IMR-90 (cell line): ENCODE measurements at regions not wholly inside any gene's neighbourhood (a gene's known extent, or its start where the extent isn't known, plus 50 kb on each side); places are given as distances from the start of the nearest gene placed in this dataset.
A peak's percentile ranks its signal among the peaks of the same experiment; 100 is the strongest.

ENCODE experiments used
- ATAC-seq: fragments of 200-7000 bp; cut with Tn5 transposase; 2 replicates; pipeline ENCODE4 v1.9.1; 2020; ENCODE audit warnings: low read depth, mild to moderate bottlenecking, moderate library complexity
- BruUV-seq: library from RNA; stranded (reverse); fragments of 400-500 nt; replicated peaks from 2 replicates; lab custom pipeline; 2021; lab: Mats Ljungman, UMichigan
- CTCF ChIA-PET: fragments of 300-600 bp; formaldehyde crosslinking; extraction: SDS; loops from one replicate; lab custom pipeline; 2021; ENCODE audit warnings: antibody characterized with exemption; lab: Yijun Ruan, JAX
- POLR2A ChIA-PET: fragments of 300-600 bp; sonication (Branson Sonifier 250); formaldehyde crosslinking; loops from one replicate; lab custom pipeline; 2022; ENCODE audit warnings: antibody characterized with exemption; ENCODE audit not compliant: unreplicated experiment; lab: Charles Lee
- DNase-seq: peaks from one replicate; pipeline ENCODE4 v3.0.0; 2013
- H2AFZ ChIP-seq: replicated peaks from 2 replicates; pipeline ENCODE3; 2013; ENCODE audit warnings: low read length, mild to moderate bottlenecking; ENCODE audit not compliant: poor library complexity
- H2AK5ac ChIP-seq: 2 replicates; pipeline ENCODE4 v1.6.1; 2013; ENCODE audit warnings: low read depth, low read length, inconsistent platforms
- H2AK9ac ChIP-seq: replicated peaks from 2 replicates; pipeline ENCODE3; 2013; ENCODE audit warnings: mild to moderate bottlenecking, low read depth, low read length, moderate library complexity; ENCODE audit not compliant: poor library complexity
- H2BK120ac ChIP-seq: 2 replicates; pipeline ENCODE4 v1.6.1; 2013; ENCODE audit warnings: low read depth, low read length, inconsistent platforms
- H2BK15ac ChIP-seq: 3 replicates; pipeline ENCODE4 v1.6.1; 2013; ENCODE audit warnings: low read depth, low read length, inconsistent platforms
- H2BK20ac ChIP-seq: 2 replicates; pipeline ENCODE4 v1.6.1; 2013; ENCODE audit warnings: low read depth, mild to moderate bottlenecking, inconsistent platforms, low read length, moderate library complexity
- H2BK5ac ChIP-seq: 2 replicates; pipeline ENCODE4 v1.6.1; 2013; ENCODE audit warnings: mild to moderate bottlenecking, low read depth, low read length, inconsistent platforms; ENCODE audit not compliant: poor library complexity, severe bottlenecking
- H3K14ac ChIP-seq: replicated peaks from 2 replicates; pipeline ENCODE4 v1.6.1; 2013; ENCODE audit warnings: low read depth, low read length, inconsistent platforms
- H3K18ac ChIP-seq: 2 replicates; pipeline ENCODE4 v1.6.1; 2013; ENCODE audit warnings: low read depth, low read length, control low read depth
- H3K23ac ChIP-seq: 2 replicates; pipeline ENCODE4 v1.6.1; 2013; ENCODE audit warnings: low read depth, low read length, inconsistent platforms
- H3K27ac ChIP-seq: 2 replicates; pipeline ENCODE4 v1.5.1; 2013; ENCODE audit warnings: mild to moderate bottlenecking, control low read depth, low read length; ENCODE audit not compliant: insufficient read depth
- H3K27me3 ChIP-seq: 2 replicates; pipeline ENCODE4 v1.6.1; 2013; ENCODE audit warnings: low read length; ENCODE audit not compliant: control insufficient read depth, insufficient read depth
- H3K36me3 ChIP-seq: 2 replicates; pipeline ENCODE4 v1.6.1; 2013; ENCODE audit warnings: low read length, mixed read lengths; ENCODE audit not compliant: control insufficient read depth, insufficient read depth
- H3K4ac ChIP-seq: 2 replicates; pipeline ENCODE4 v1.6.1; 2013; ENCODE audit warnings: low read depth, low read length, inconsistent platforms
- H3K4me1 ChIP-seq: 2 replicates; pipeline ENCODE4 v1.6.1; 2013; ENCODE audit warnings: low read length, mixed read lengths; ENCODE audit not compliant: control insufficient read depth, insufficient read depth
- H3K4me2 ChIP-seq: 2 replicates; pipeline ENCODE4 v1.6.1; 2013; ENCODE audit warnings: low read depth, mild to moderate bottlenecking, control low read depth, low read length, moderate library complexity
- H3K4me3 ChIP-seq: 2 replicates; pipeline ENCODE4 v1.5.1; 2013; ENCODE audit warnings: low read depth, mild to moderate bottlenecking, control low read depth, low read length, moderate library complexity; ENCODE audit not compliant: insufficient read depth
- H3K56ac ChIP-seq: 2 replicates; pipeline ENCODE4 v1.6.1; 2013; ENCODE audit warnings: low read length, inconsistent platforms; ENCODE audit not compliant: insufficient read depth; ENCODE audit errors: extremely low read depth
- H3K79me1 ChIP-seq, 2 experiments: 2 replicates each; pipeline ENCODE4 v1.6.1; 2013; ENCODE audit warnings: low read length in 2 of 2, inconsistent platforms in 1 of 2, low read depth in 1 of 2
- H3K9ac ChIP-seq: 2 replicates; pipeline ENCODE4 v1.6.1; 2013; ENCODE audit warnings: low read depth, low read length, control low read depth
- H3K9me1 ChIP-seq: 2 replicates; pipeline ENCODE4 v1.6.1; 2013; ENCODE audit warnings: low read length, inconsistent platforms; ENCODE audit not compliant: insufficient read depth
- H3K9me3 ChIP-seq: 2 replicates; pipeline ENCODE4 v1.6.1; 2013; ENCODE audit warnings: low read length; ENCODE audit not compliant: control insufficient read depth, insufficient read depth
- H4K20me1 ChIP-seq: 2 replicates; pipeline ENCODE4 v1.6.1; 2013; ENCODE audit warnings: low read length, inconsistent platforms; ENCODE audit not compliant: insufficient read depth
- H4K5ac ChIP-seq: 2 replicates; pipeline ENCODE4 v1.6.1; 2013; ENCODE audit warnings: mild to moderate bottlenecking, low read depth, low read length, control low read depth
- H4K8ac ChIP-seq, 2 experiments: 2 replicates each; pipeline ENCODE4 v1.6.1; 2013; ENCODE audit warnings: low read depth in 2 of 2, low read length in 2 of 2, control low read depth in 1 of 2, inconsistent platforms in 1 of 2
- H4K91ac ChIP-seq: 2 replicates; pipeline ENCODE4 v1.6.1; 2013; ENCODE audit warnings: low read depth, low read length, inconsistent platforms; ENCODE audit not compliant: insufficient read depth
- BHLHE40 ChIP-seq: fragments of 150-350 bp; IDR thresholded peaks from 2 replicates; pipeline ENCODE4 v1.6.1; 2016; ENCODE audit warnings: mild to moderate bottlenecking, low read depth, low read length
- CEBPB ChIP-seq: IDR thresholded peaks from 2 replicates; pipeline ENCODE4 v1.6.1; 2012; ENCODE audit warnings: low read depth, low read length, improper control_type of control experiment
- CHD1 ChIP-seq: IDR thresholded peaks from 2 replicates; pipeline ENCODE4 v1.6.1; 2012; ENCODE audit warnings: low read depth, low read length, improper control_type of control experiment
- ELK1 ChIP-seq: fragments of 150-350 bp; IDR thresholded peaks from 2 replicates; pipeline ENCODE4 v1.6.1; 2016; ENCODE audit warnings: low read depth, mild to moderate bottlenecking, low read length, moderate library complexity, borderline replicate concordance
- FOS ChIP-seq: fragments of 150-350 bp; IDR thresholded peaks from 2 replicates; pipeline ENCODE4 v1.6.1; 2016; ENCODE audit warnings: low read depth, low read length
- MAZ ChIP-seq: IDR thresholded peaks from 2 replicates; pipeline ENCODE4 v1.6.1; 2012; ENCODE audit warnings: low read depth, mild to moderate bottlenecking, low read length, improper control_type of control experiment, moderate library complexity, borderline replicate concordance
- MXI1 ChIP-seq: IDR thresholded peaks from 2 replicates; pipeline ENCODE4 v1.6.1; 2012; ENCODE audit warnings: low read depth, mild to moderate bottlenecking, low read length, moderate library complexity, borderline replicate concordance
- POLR2A ChIP-seq: IDR thresholded peaks from 2 replicates; pipeline ENCODE4 v1.6.1; 2012; ENCODE audit warnings: mild to moderate bottlenecking, low read depth, low read length
- RAD21 ChIP-seq: IDR thresholded peaks from 2 replicates; pipeline ENCODE4 v1.6.1; 2012; ENCODE audit warnings: low read length, improper control_type of control experiment
- RCOR1 ChIP-seq: IDR thresholded peaks from 2 replicates; pipeline ENCODE4 v1.6.1; 2012; ENCODE audit warnings: mild to moderate bottlenecking, low read length, improper control_type of control experiment; ENCODE audit not compliant: insufficient replicate concordance
- SMC3 ChIP-seq: fragments of 150-350 bp; IDR thresholded peaks from 2 replicates; pipeline ENCODE4 v1.6.1; 2016; ENCODE audit warnings: low read depth, mild to moderate bottlenecking, antibody characterized with exemption, low read length, moderate library complexity
- USF2 ChIP-seq: fragments of 150-350 bp; IDR thresholded peaks from 2 replicates; pipeline ENCODE4 v1.6.1; 2017; ENCODE audit warnings: mild to moderate bottlenecking, antibody characterized with exemption, low read length, low read depth
- WGBS, 2 experiments: methylation state at CpG; one replicate each; pipeline versions ENCODE4 v1.1.5 to v1.1.7; 2013; ENCODE audit warnings: missing lambda C conversion rate in 2 of 2; ENCODE audit not compliant: insufficient read length in 1 of 2; ENCODE audit errors: extremely low coverage in 2 of 2; 5-methylcytosine and 5-hydroxymethylcytosine counted together
- dilution Hi-C: fragments of 300-500 bp; cut with HindIII; formaldehyde crosslinking; loops from one replicate; pipeline ENCODE4 v1.14.3; 2018; ENCODE audit warnings: low sequenced_read_pairs; ENCODE audit not compliant: unreplicated experiment
- in situ Hi-C: fragments of 300-500 bp; cut with MboI; formaldehyde crosslinking; loops from 3 replicates; pipeline ENCODE4 v1.14.3; 2019; ENCODE audit warnings: low sequenced_read_pairs, inconsistent platforms, mixed read lengths
- intact Hi-C: fragments of 100-400 bp; cut with micrococcal nuclease; formaldehyde crosslinking; loops from 2 replicates; pipeline ENCODE4 v1.10.0; 2022

- H3K9ac ChIP-seq: no peak overlapping the region
- H3K9me3 ChIP-seq: no peaks in the 10 kb centered on the region
- peaks cover 5% of the 10 kb centered on the region for H3K27me3 ChIP-seq
- no peak overlapping the region for H3K14ac ChIP-seq
- DNase-seq (peak; percentile 16), ATAC-seq (no peak)
- WGBS, 2 experiments: 40% methylated on average over 1 of the region's 9 CpGs; no CpG with 5 or more reads in 1 of the 2 experiments
- no peak overlapping the region for H2AFZ ChIP-seq
- intact Hi-C loops (no loop called here), in situ Hi-C loops (no loop called here), dilution Hi-C loops (no loop called here)
- no peaks in the 10 kb centered on the region for H4K20me1 ChIP-seq
- H4K8ac ChIP-seq: no peak overlapping the region
- no TSS peak for BruUV-seq
- H3K36me3 ChIP-seq: no peaks in the 10 kb centered on the region
- CTCF ChIA-PET: no interaction called here
- H2BK5ac ChIP-seq: no peak overlapping the region
- no peak overlapping the region for H4K91ac ChIP-seq
- H3K79me1 ChIP-seq: no peaks in the 10 kb centered on the region
- H2BK20ac ChIP-seq: no peak overlapping the region
- no peak overlapping the region for H3K56ac ChIP-seq
- no peak overlapping the region for H3K4me2 ChIP-seq
- H3K18ac ChIP-seq: no peak overlapping the region
- H2BK120ac ChIP-seq: no peak overlapping the region
- no peak overlapping the region for H4K5ac ChIP-seq
- H3K4me1 ChIP-seq: no peaks in the 10 kb centered on the region
- TF ChIP-seq POLR2A: no peak
- TF ChIP-seq MXI1: no peak
- no peak for TF ChIP-seq USF2
- no peak for TF ChIP-seq ELK1
- no peak for TF ChIP-seq RAD21
- no peak for TF ChIP-seq CEBPB
- no peak for TF ChIP-seq BHLHE40
- no peak for TF ChIP-seq FOS
- no peak for TF ChIP-seq SMC3
- TF ChIP-seq CHD1: no peak
- no peak for TF ChIP-seq MAZ
- no peak for TF ChIP-seq RCOR1
- no peak overlapping the region for H3K23ac ChIP-seq
- H3K4me3 ChIP-seq: no peak overlapping the region
- H2AK9ac ChIP-seq: no peak overlapping the region
- no peak overlapping the region for H2AK5ac ChIP-seq
- H3K4ac ChIP-seq: no peak overlapping the region
- POLR2A ChIA-PET: interaction anchor here (0.6 kb wide), 1 partner anchor 99 kb away, joined by 3 read pairs; no protein-coding TSS in a partner anchor
- no peak overlapping the region for H2BK15ac ChIP-seq
- no peak overlapping the region for H3K27ac ChIP-seq
- no peaks in the 10 kb centered on the region for H3K9me1 ChIP-seq
Measured at GRCh38 chr3:107969994-107970819, 120.6 kb downstream of the CD47 start.
